Loucy (cell line): ENCODE measurements at regions not wholly inside any gene's neighbourhood (a gene's known extent, or its start where the extent isn't known, plus 50 kb on each side); places are given as distances from the start of the nearest gene placed in this dataset.

Source experiments
- H2AFZ ChIP-seq: fragments of 200-600 bp; sonication (generic); 2 replicates; pipeline ENCODE4 v1.6.0; 2016; ENCODE audit warnings: antibody characterized with exemption, mild to moderate bottlenecking, low read length, moderate library complexity
- H3F3A ChIP-seq: fragments of 200-600 bp; 2 replicates; pipeline ENCODE4 v1.6.0; 2016; ENCODE audit warnings: antibody characterized with exemption, low read depth, mild to moderate bottlenecking
- H3K27me3 ChIP-seq: fragments of 200-600 bp; sonication (generic); 2 replicates; pipeline ENCODE4 v1.6.1; 2014; ENCODE audit warnings: low read length, mild to moderate bottlenecking; ENCODE audit not compliant: insufficient read depth, poor library complexity, severe bottlenecking
- H3K36me3 ChIP-seq: fragments of 200-600 bp; sonication (generic); 2 replicates; pipeline ENCODE4 v1.6.1; 2016; ENCODE audit warnings: low read length; ENCODE audit not compliant: insufficient read depth
- H3K4me1 ChIP-seq: fragments of 200-600 bp; sonication (generic); 2 replicates; pipeline ENCODE4 v1.5.1; 2014; ENCODE audit warnings: low read length, mild to moderate bottlenecking; ENCODE audit not compliant: insufficient read depth, poor library complexity, severe bottlenecking
- H3K4me2 ChIP-seq: fragments of 200-600 bp; sonication (generic); 2 replicates; pipeline ENCODE4 v1.6.0; 2014; ENCODE audit warnings: antibody characterized with exemption, low read length, low read depth, mild to moderate bottlenecking; ENCODE audit not compliant: poor library complexity, severe bottlenecking
- H3K4me3 ChIP-seq: fragments of 200-600 bp; sonication (generic); 2 replicates; pipeline ENCODE4 v1.5.1; 2014; ENCODE audit warnings: low read length, mild to moderate bottlenecking, mixed read lengths; ENCODE audit not compliant: poor library complexity, severe bottlenecking
- H3K79me2 ChIP-seq: fragments of 200-600 bp; sonication (generic); 2 replicates; pipeline ENCODE4 v1.6.1; 2014; ENCODE audit warnings: low read length; ENCODE audit not compliant: insufficient read depth
- H3K9ac ChIP-seq: fragments of 200-600 bp; sonication (generic); 2 replicates; pipeline ENCODE4 v1.6.0; 2014; ENCODE audit warnings: mild to moderate bottlenecking, low read depth, low read length, moderate library complexity; ENCODE audit not compliant: poor library complexity, severe bottlenecking
- H3K9me2 ChIP-seq: fragments of 200-600 bp; sonication (generic); replicated peaks from 2 replicates; pipeline ENCODE4 v1.6.1; 2016; ENCODE audit warnings: low read depth, low read length, mixed read lengths
- H3K9me3 ChIP-seq: fragments of 200-600 bp; sonication (generic); 2 replicates; pipeline ENCODE4 v1.6.1; 2014; ENCODE audit warnings: mild to moderate bottlenecking, antibody characterized with exemption, low read length, low read depth; ENCODE audit not compliant: insufficient read depth
- H4K20me1 ChIP-seq: fragments of 200-600 bp; sonication (generic); 2 replicates; pipeline ENCODE4 v1.6.0; 2014; ENCODE audit warnings: antibody characterized with exemption, low read length, mild to moderate bottlenecking; ENCODE audit not compliant: insufficient read depth, poor library complexity, severe bottlenecking
- EZH2phosphoT487 ChIP-seq: fragments of 200-600 bp; IDR thresholded peaks from 2 replicates; pipeline ENCODE4 v1.6.1; 2018; ENCODE audit warnings: antibody characterized with exemption, mild to moderate bottlenecking, moderate library complexity, borderline replicate concordance
- TF ChIP-seq, protein P1 (sequence below): fragments of 200-600 bp; sonication (generic); conservative IDR thresholded peaks from 2 replicates; pipeline ENCODE4 v1.5.1; 2014; ENCODE audit warnings: mild to moderate bottlenecking, antibody characterized with exemption, low read length

GRCh38 chr5:165919196-165919595 is 2372.2 kb upstream of the WWC1 start:
- Histone ChIP-seq H3K36me3 (no peaks in the 10 kb centered on the region), H3K9me2 (no peaks in the 10 kb centered on the region), H4K20me1 (no peaks in the 10 kb centered on the region), H2AFZ (no peak overlapping the region), H3K4me2 (no peak overlapping the region), H3K79me2 (no peaks in the 10 kb centered on the region), H3K27me3 (no peaks in the 10 kb centered on the region), H3K9me3 (no peaks in the 10 kb centered on the region), H3K4me3 (no peak overlapping the region), H3K9ac (no peak overlapping the region), H3K4me1 (no peaks in the 10 kb centered on the region), H3F3A (no peaks in the 10 kb centered on the region)
- TF ChIP-seq, protein P1, sequence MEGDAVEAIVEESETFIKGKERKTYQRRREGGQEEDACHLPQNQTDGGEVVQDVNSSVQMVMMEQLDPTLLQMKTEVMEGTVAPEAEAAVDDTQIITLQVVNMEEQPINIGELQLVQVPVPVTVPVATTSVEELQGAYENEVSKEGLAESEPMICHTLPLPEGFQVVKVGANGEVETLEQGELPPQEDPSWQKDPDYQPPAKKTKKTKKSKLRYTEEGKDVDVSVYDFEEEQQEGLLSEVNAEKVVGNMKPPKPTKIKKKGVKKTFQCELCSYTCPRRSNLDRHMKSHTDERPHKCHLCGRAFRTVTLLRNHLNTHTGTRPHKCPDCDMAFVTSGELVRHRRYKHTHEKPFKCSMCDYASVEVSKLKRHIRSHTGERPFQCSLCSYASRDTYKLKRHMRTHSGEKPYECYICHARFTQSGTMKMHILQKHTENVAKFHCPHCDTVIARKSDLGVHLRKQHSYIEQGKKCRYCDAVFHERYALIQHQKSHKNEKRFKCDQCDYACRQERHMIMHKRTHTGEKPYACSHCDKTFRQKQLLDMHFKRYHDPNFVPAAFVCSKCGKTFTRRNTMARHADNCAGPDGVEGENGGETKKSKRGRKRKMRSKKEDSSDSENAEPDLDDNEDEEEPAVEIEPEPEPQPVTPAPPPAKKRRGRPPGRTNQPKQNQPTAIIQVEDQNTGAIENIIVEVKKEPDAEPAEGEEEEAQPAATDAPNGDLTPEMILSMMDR, result no peak

DNA sequence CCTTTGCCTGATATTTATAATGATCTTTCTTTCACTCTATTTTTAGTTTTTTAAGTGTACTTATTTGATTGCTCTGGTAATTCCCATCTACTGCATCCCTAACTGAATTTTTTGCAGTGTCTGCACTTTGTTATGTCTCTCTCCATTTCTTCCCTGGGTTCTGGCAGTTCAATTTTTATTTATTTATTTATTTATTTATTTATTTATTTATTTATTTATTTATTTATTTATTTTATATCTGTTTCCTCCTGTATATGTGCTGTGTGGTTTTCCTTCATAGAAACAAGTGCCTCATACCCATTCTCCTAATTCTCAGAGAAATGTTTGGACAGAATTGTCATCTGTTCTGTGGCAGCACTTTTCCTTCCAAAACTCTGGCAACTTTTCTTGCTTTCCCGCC is 2370.8 kb upstream of the WWC1 start:
- Histone ChIP-seq H2AFZ (no peak overlapping the region), H3K9ac (no peak overlapping the region), H3K4me1 (no peaks in the 10 kb centered on the region), H3F3A (no peaks in the 10 kb centered on the region), H3K36me3 (no peaks in the 10 kb centered on the region), H3K4me3 (no peak overlapping the region), H4K20me1 (no peaks in the 10 kb centered on the region), H3K4me2 (no peak overlapping the region), H3K79me2 (no peaks in the 10 kb centered on the region), H3K9me3 (no peaks in the 10 kb centered on the region), H3K9me2 (no peaks in the 10 kb centered on the region), H3K27me3 (no peaks in the 10 kb centered on the region)
- TF ChIP-seq, protein P1, result no peak
- TF ChIP-seq EZH2phosphoT487, result no peak

GRCh38 chr5:165928971-165929370 is 2362.5 kb upstream of the WWC1 start:
- TF ChIP-seq EZH2phosphoT487, result no peak
- TF ChIP-seq, protein P1, result no peak
- Histone ChIP-seq H2AFZ (no peak overlapping the region), H3K9me3 (no peaks in the 10 kb centered on the region), H4K20me1 (no peaks in the 10 kb centered on the region), H3K27me3 (no peaks in the 10 kb centered on the region), H3K4me2 (no peak overlapping the region), H3K4me3 (no peak overlapping the region), H3F3A (no peaks in the 10 kb centered on the region), H3K9ac (no peak overlapping the region), H3K9me2 (no peaks in the 10 kb centered on the region), H3K36me3 (no peaks in the 10 kb centered on the region), H3K79me2 (no peaks in the 10 kb centered on the region), H3K4me1 (no peaks in the 10 kb centered on the region)
